BJ (cell line): ENCODE measurements at regions not wholly inside any gene's neighbourhood (a gene's known extent, or its start where the extent isn't known, plus 50 kb on each side); places are given as distances from the start of the nearest gene placed in this dataset.
A peak's percentile ranks its signal among the peaks of the same experiment; 100 is the strongest.

Experiments
- CTCF ChIA-PET: fragments of 350-600 bp; formaldehyde crosslinking; extraction: SDS; loops from one replicate; lab custom pipeline; 2021; ENCODE audit warnings: antibody characterized with exemption, inconsistent platforms; lab: Yijun Ruan, JAX
- POLR2A ChIA-PET: fragments of 300-600 bp; sonication (Branson Sonifier 250); formaldehyde crosslinking; extraction: SDS; loops from one replicate; lab custom pipeline; 2021; ENCODE audit warnings: antibody characterized with exemption; lab: Charles Lee
- DNase-seq: peaks from one replicate; pipeline ENCODE4 v3.0.0-alpha.2; 2011; ENCODE audit warnings: low read depth
- H3K27me3 ChIP-seq: 2 replicates; pipeline ENCODE4 v1.6.0; 2011; ENCODE audit warnings: low read length; ENCODE audit not compliant: control insufficient read depth, insufficient read depth
- H3K36me3 ChIP-seq: 2 replicates; pipeline ENCODE4 v1.5.1; 2011; ENCODE audit warnings: low read length; ENCODE audit not compliant: control insufficient read depth, insufficient read depth
- H3K4me3 ChIP-seq: 2 replicates; pipeline ENCODE4 v1.5.1; 2011; ENCODE audit warnings: low read depth, mild to moderate bottlenecking, control low read depth, low read length
- TF ChIP-seq, protein P1 (sequence below): IDR thresholded peaks from 2 replicates; pipeline ENCODE4 v1.5.1; 2011; ENCODE audit warnings: low read depth, mild to moderate bottlenecking, control low read depth, inconsistent platforms, low read length, moderate library complexity; ENCODE audit not compliant: insufficient read depth

- no peaks in the 10 kb centered on the region for H3K36me3 ChIP-seq
- no peaks in the 10 kb centered on the region for H3K27me3 ChIP-seq
- POLR2A ChIA-PET = no interaction called here
- CTCF ChIA-PET = no interaction called here
- DNase-seq = no peak
- H3K4me3 ChIP-seq = no peak overlapping the region
- TF ChIP-seq, protein P1, sequence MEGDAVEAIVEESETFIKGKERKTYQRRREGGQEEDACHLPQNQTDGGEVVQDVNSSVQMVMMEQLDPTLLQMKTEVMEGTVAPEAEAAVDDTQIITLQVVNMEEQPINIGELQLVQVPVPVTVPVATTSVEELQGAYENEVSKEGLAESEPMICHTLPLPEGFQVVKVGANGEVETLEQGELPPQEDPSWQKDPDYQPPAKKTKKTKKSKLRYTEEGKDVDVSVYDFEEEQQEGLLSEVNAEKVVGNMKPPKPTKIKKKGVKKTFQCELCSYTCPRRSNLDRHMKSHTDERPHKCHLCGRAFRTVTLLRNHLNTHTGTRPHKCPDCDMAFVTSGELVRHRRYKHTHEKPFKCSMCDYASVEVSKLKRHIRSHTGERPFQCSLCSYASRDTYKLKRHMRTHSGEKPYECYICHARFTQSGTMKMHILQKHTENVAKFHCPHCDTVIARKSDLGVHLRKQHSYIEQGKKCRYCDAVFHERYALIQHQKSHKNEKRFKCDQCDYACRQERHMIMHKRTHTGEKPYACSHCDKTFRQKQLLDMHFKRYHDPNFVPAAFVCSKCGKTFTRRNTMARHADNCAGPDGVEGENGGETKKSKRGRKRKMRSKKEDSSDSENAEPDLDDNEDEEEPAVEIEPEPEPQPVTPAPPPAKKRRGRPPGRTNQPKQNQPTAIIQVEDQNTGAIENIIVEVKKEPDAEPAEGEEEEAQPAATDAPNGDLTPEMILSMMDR = no peak
These were observed 380.6 kb upstream of the VSTM2A start for GRCh38 chr7:54161621-54162020.

- TF ChIP-seq, protein P1 = no peak
- Histone ChIP-seq H3K4me3 (no peak overlapping the region), H3K27me3 (no peaks in the 10 kb centered on the region), H3K36me3 (no peaks in the 10 kb centered on the region)
- ChIA-PET POLR2A (no interaction called here), CTCF (no interaction called here)
- no peak for DNase-seq
These were observed 375.8 kb upstream of the VSTM2A start for GRCh38 chr7:54166419-54166818.

- H3K27me3 ChIP-seq = no peaks in the 10 kb centered on the region
- H3K36me3 ChIP-seq = no peaks in the 10 kb centered on the region
- no peak overlapping the region for H3K4me3 ChIP-seq
- ChIA-PET CTCF (no interaction called here), POLR2A (no interaction called here)
- DNase-seq = peak; percentile 90
- TF ChIP-seq, protein P1 = no peak
These were observed 362.7 kb upstream of the VSTM2A start for GRCh38 chr7:54179321-54180029.

DNA sequence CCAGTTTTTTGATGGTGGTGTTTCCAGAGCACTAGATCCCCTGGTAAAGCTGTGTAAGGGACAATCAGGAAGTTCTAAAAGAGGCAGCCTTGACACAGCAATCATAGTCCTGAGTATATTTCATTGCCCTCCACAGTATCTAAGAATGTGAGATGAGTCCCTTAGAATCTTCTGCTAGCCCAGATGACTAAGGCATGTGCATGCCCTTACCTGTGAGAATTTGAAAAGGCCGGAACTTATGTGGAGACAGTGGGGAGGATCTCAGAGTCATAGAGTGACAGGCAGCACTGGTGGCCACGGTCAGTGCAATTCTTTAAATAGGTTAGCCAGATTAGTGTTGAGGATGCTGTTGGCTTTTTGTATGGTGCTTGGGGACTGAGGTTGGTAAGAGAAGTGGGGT, 361.4 kb upstream of the VSTM2A start:
- H3K27me3 ChIP-seq = no peaks in the 10 kb centered on the region
- TF ChIP-seq, protein P1 = no peak
- ChIA-PET CTCF (no interaction called here), POLR2A (no interaction called here)
- no peak overlapping the region for H3K4me3 ChIP-seq
- DNase-seq = no peak
- H3K36me3 ChIP-seq = no peaks in the 10 kb centered on the region

DNA sequence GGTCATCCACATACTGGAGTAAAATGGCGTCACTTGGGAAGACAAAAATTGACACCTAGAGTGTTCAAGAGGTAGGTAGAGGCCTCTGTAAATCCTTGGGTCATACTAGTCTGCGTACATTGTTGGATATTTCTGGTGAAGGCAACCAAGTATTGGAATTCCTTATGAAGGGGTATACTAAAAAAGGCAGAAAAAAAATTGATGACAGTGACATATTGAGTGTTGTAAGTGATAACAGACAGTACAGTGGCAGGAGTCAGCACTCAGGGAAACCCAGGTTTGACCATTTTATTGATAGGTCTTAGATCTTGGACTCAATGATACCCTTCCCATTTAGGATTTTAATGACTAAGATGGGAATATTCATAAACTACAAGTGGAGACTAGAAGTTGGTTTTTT, 359.1 kb upstream of the VSTM2A start:
- POLR2A ChIA-PET = no interaction called here

More for the DNA sequence above, 359.1 kb upstream of the VSTM2A start:
- Histone ChIP-seq H3K27me3 (no peaks in the 10 kb centered on the region), H3K4me3 (no peak overlapping the region), H3K36me3 (no peaks in the 10 kb centered on the region)
- CTCF ChIA-PET = no interaction called here
- TF ChIP-seq, protein P1 = no peak
- DNase-seq = no peak
